ENCODE measurements at regions not wholly inside any gene's neighbourhood (a gene's known extent, or its start where the extent isn't known, plus 50 kb on each side); places are given as distances from the start of the nearest gene placed in this dataset.

DNA sequence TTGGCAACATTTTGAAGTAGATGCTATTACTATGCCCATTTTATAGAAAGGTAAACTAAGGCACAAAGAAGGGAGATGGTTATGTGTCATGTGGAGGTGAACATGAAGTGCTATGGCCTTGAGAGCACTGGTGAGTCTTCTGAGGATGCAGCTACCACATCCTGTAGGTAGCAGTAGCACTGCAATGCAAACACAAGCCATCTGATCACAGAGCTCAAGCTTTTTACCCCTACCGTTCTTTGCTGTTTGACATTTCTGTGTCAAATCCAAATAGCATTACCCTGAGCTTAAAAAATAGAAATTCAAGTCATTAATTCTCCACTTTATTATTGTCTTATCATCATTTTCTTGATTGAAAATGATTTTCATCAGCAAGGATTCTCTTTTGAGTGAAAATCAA, 382.9 kb downstream of the KCTD12 start:
- no peak for DNase-seq (ENCODE audit: low read depth in 2 of 2)
- TF ChIP-seq CTCF (conservative IDR thresholded peaks at IDR 0.05 in 1 of 2, IDR thresholded peaks at IDR 0.05 in 1 of 2; ENCODE audit: low read depth in 1 of 2, low read length in 2 of 2) (no peak), EZH2 (IDR thresholded peaks at IDR 0.05; ENCODE audit: low read length, missing control alignments) (no peak)
- H3K9me3 ChIP-seq (ENCODE audit: control insufficient read depth, insufficient read depth, low read depth, low read length) = no peaks in the 10 kb centered on the region
- no peak overlapping the region for H2AFZ ChIP-seq (ENCODE audit: low read length)
- H3K79me2 ChIP-seq (ENCODE audit: control insufficient read depth, insufficient read depth, low read length) = no peaks in the 10 kb centered on the region
- H3K27ac ChIP-seq (ENCODE audit: insufficient read depth, low read length) = no peak overlapping the region
- H3K36me3 ChIP-seq (ENCODE audit: control insufficient read depth, insufficient read depth, low read length) = no peaks in the 10 kb centered on the region
- H4K20me1 ChIP-seq (ENCODE audit: control insufficient read depth, extremely low read depth, insufficient read depth, low read length) = no peaks in the 10 kb centered on the region
- no peak overlapping the region for H3K9ac ChIP-seq (ENCODE audit: insufficient read depth, low read length)
- H3K4me2 ChIP-seq (ENCODE audit: extremely low read depth, insufficient read depth, low read length) = no peak overlapping the region
- H3K4me1 ChIP-seq (ENCODE audit: control insufficient read depth, extremely low read depth, insufficient read depth, low read length) = no peaks in the 10 kb centered on the region
- no peak overlapping the region for H3K4me3 ChIP-seq (replicated peaks in 1 of 4; ENCODE audit: control extremely low read depth in 1 of 4, insufficient read depth in 1 of 4, low read depth in 3 of 4, low read length in 4 of 4)
- H3K27me3 ChIP-seq (ENCODE audit: control insufficient read depth, insufficient read depth, low read length) = no peaks in the 10 kb centered on the region

DNA sequence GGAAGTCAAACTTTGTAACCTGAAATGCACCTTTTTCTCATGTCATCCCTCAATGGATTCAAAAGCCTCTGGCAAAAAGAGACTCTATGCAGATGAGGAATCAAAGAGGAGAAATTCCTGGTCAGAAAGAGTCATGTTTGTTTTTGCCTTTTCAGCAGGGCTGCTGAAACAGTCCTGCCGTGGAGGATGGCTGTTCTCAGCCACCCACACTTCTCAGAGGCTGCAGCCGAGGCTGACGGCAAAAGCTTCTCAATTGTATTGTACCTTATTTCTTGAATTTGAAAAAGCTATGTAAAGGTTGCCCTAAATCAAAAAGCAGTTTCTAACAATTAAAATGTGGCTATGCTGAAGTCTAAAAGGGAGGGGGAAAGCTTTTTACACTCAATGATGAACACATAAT, 385.3 kb downstream of the KCTD12 start:
- H4K20me1 ChIP-seq (ENCODE audit: control insufficient read depth, extremely low read depth, insufficient read depth, low read length) = no peaks in the 10 kb centered on the region
- H3K4me1 ChIP-seq (ENCODE audit: control insufficient read depth, extremely low read depth, insufficient read depth, low read length) = no peaks in the 10 kb centered on the region
- no peaks in the 10 kb centered on the region for H3K9me3 ChIP-seq (ENCODE audit: control insufficient read depth, insufficient read depth, low read depth, low read length)
- no peaks in the 10 kb centered on the region for H3K27me3 ChIP-seq (ENCODE audit: control insufficient read depth, insufficient read depth, low read length)
- H3K27ac ChIP-seq (ENCODE audit: insufficient read depth, low read length) = no peak overlapping the region
- no peak overlapping the region for H3K9ac ChIP-seq (ENCODE audit: insufficient read depth, low read length)
- no peak overlapping the region for H3K4me3 ChIP-seq (replicated peaks in 1 of 4; ENCODE audit: control extremely low read depth in 1 of 4, insufficient read depth in 1 of 4, low read depth in 3 of 4, low read length in 4 of 4)
- no peak for TF ChIP-seq EZH2 (IDR thresholded peaks at IDR 0.05; ENCODE audit: low read length, missing control alignments)
- H3K79me2 ChIP-seq (ENCODE audit: control insufficient read depth, insufficient read depth, low read length) = no peaks in the 10 kb centered on the region
- H3K4me2 ChIP-seq (ENCODE audit: extremely low read depth, insufficient read depth, low read length) = no peak overlapping the region
- no peak for DNase-seq (ENCODE audit: low read depth in 2 of 2)
- no peak overlapping the region for H2AFZ ChIP-seq (ENCODE audit: low read length)
- no peaks in the 10 kb centered on the region for H3K36me3 ChIP-seq (ENCODE audit: control insufficient read depth, insufficient read depth, low read length)

DNA sequence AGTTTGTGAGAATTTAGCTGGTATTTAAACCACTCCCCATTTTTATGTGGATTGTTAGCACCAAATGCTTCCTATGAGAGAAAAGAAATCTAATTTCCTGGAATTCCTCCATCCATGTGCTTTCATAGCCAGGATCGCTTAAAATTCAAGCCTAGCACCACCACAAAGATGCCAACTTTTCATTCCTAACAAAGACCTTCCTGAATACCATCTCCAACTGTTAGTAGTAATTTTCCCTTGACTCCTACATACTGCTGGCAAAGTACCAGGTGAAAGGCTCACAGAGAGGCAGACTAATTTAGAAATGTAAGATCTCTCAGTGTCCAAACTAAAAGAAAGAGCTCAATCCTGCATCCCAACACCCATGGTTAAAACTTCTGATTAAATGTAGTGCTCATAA, 386.3 kb downstream of the KCTD12 start:
- Histone ChIP-seq H2AFZ (ENCODE audit: low read length) (no peak overlapping the region), H4K20me1 (ENCODE audit: control insufficient read depth, extremely low read depth, insufficient read depth, low read length) (no peaks in the 10 kb centered on the region), H3K4me3 (replicated peaks in 1 of 4; ENCODE audit: control extremely low read depth in 1 of 4, insufficient read depth in 1 of 4, low read depth in 3 of 4, low read length in 4 of 4) (no peak overlapping the region), H3K9ac (ENCODE audit: insufficient read depth, low read length) (no peak overlapping the region), H3K4me1 (ENCODE audit: control insufficient read depth, extremely low read depth, insufficient read depth, low read length) (no peaks in the 10 kb centered on the region), H3K27ac (ENCODE audit: insufficient read depth, low read length) (no peak overlapping the region), H3K36me3 (ENCODE audit: control insufficient read depth, insufficient read depth, low read length) (no peaks in the 10 kb centered on the region), H3K79me2 (ENCODE audit: control insufficient read depth, insufficient read depth, low read length) (no peaks in the 10 kb centered on the region), H3K9me3 (ENCODE audit: control insufficient read depth, insufficient read depth, low read depth, low read length) (no peaks in the 10 kb centered on the region), H3K27me3 (ENCODE audit: control insufficient read depth, insufficient read depth, low read length) (no peaks in the 10 kb centered on the region), H3K4me2 (ENCODE audit: extremely low read depth, insufficient read depth, low read length) (no peak overlapping the region)
- TF ChIP-seq CTCF (conservative IDR thresholded peaks at IDR 0.05 in 1 of 2, IDR thresholded peaks at IDR 0.05 in 1 of 2; ENCODE audit: low read depth in 1 of 2, low read length in 2 of 2) (no peak), EZH2 (IDR thresholded peaks at IDR 0.05; ENCODE audit: low read length, missing control alignments) (no peak)
- DNase-seq (ENCODE audit: low read depth in 2 of 2) = no peak

Measured in fibroblast of lung (primary cell).